ENCODE measurements at regions not wholly inside any gene's neighbourhood (a gene's known extent, or its start where the extent isn't known, plus 50 kb on each side); places are given as distances from the start of the nearest gene placed in this dataset.

DNA sequence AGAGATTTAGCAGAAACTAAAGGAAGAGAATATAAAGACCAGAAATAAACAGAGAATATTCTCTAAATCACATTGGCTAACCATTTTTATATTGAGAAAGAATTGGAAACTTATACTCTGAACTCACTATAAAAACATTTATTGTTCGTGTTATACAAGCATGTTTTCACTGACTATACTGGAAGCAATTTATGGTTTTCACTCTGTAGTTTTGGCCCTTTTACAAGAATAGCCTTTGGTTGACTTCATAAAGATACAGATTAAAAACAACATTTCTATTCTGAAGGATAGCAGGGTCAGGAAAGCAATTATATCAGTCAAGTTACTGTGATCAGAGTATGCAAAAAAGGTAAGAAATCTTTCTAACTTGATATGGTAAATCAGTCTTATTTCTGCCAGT is 965.7 kb upstream of the FAT3 start:
- no peak for TF ChIP-seq CTCF (conservative IDR thresholded peaks at IDR 0.05; ENCODE audit: low read depth, low read length)
- no peak for TF ChIP-seq POLR2A (IDR thresholded peaks at IDR 0.05; ENCODE audit: low read depth, low read length)
- TF ChIP-seq SMC3 (IDR thresholded peaks at IDR 0.05; ENCODE audit: low read depth, low read length) = no peak
- no peak for TF ChIP-seq MAFK (IDR thresholded peaks at IDR 0.05; ENCODE audit: low read depth, low read length)
- TF ChIP-seq RCOR1 (IDR thresholded peaks at IDR 0.05; ENCODE audit: insufficient replicate concordance, low read length) = no peak
- no peak for TF ChIP-seq RAD21 (IDR thresholded peaks at IDR 0.05; ENCODE audit: low read length)
- no peak for TF ChIP-seq CHD1 (IDR thresholded peaks at IDR 0.05; ENCODE audit: low read depth, low read length)
- no peak for TF ChIP-seq MAZ (IDR thresholded peaks at IDR 0.05; ENCODE audit: borderline replicate concordance, low read depth, low read length)
- no peak for TF ChIP-seq CEBPB (IDR thresholded peaks at IDR 0.05; ENCODE audit: low read depth, low read length)
- TF ChIP-seq FOS (IDR thresholded peaks at IDR 0.05; ENCODE audit: low read depth, low read length) = no peak
- TF ChIP-seq RFX5 (IDR thresholded peaks at IDR 0.05; ENCODE audit: low read depth, low read length) = no peak
- no peak for TF ChIP-seq BHLHE40 (IDR thresholded peaks at IDR 0.05; ENCODE audit: low read depth, low read length)
- TF ChIP-seq, protein P1, sequence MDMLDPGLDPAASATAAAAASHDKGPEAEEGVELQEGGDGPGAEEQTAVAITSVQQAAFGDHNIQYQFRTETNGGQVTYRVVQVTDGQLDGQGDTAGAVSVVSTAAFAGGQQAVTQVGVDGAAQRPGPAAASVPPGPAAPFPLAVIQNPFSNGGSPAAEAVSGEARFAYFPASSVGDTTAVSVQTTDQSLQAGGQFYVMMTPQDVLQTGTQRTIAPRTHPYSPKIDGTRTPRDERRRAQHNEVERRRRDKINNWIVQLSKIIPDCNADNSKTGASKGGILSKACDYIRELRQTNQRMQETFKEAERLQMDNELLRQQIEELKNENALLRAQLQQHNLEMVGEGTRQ (IDR thresholded peaks at IDR 0.05; ENCODE audit: low read depth, low read length) = no peak

All from IMR-90 (cell line).